ENCODE measurements at regions not wholly inside any gene's neighbourhood (a gene's known extent, or its start where the extent isn't known, plus 50 kb on each side); places are given as distances from the start of the nearest gene placed in this dataset.

DNA sequence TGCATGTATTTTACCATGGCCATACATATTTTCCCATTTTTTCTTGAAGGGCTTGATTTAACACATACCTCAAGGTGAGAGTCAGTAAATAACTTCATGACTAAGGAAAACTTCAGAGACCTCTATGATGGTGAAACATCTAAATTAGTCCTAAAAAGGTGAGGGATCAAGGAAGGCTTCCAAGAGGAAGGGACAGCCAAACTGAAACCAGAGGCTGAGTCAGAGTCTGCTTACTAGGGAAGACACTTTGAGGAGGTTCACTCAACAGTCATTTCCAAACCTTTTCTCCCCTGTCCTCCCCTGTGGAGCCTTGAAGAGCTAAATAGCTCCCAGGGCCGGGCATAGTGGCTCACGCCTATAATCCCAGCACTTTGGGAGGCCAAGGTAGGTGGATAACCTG lies 206.6 kb downstream of the SHQ1 start:
- intact Hi-C loops (cut with DNase I) = no loop called here
- H3K4me3 ChIP-seq = no peak overlapping the region
- H3K4me1 ChIP-seq = no peaks in the 10 kb centered on the region
- TF ChIP-seq POLR2A (IDR thresholded peaks at IDR 0.05) (no peak), POLR2AphosphoS5 (IDR thresholded peaks at IDR 0.05; ENCODE audit: insufficient read depth in 1 of 2, low read depth in 1 of 2) (no peak), CTCF (IDR thresholded peaks at IDR 0.05) (no peak)
- no peak for DNase-seq (ENCODE audit: extremely low spot score in 2 of 2)
- no peaks in the 10 kb centered on the region for H3K36me3 ChIP-seq
- H3K27ac ChIP-seq = no peak overlapping the region
- no peaks in the 10 kb centered on the region for H3K27me3 ChIP-seq
- no peaks in the 10 kb centered on the region for H3K9me3 ChIP-seq

DNA sequence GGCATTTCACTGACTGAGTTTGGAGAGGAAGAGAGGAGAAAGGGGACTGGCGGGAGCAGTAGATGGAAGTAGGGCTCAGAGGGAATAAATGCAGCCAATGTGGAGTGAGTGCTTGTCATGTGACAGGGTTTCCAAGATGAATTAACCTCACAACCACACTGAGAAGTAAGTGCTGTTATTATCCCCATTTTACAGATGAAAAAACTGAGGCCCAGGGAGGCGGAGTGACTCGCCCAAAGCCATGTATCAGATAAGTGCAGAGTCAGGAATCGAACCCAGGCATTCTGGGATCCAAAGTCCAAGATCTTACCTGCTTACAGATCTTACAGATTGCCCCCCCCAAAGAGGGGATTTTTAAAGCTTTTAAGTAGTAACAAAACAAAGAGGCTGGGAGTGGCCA lies 207.2 kb downstream of the SHQ1 start:
- DNase-seq (ENCODE audit: extremely low spot score in 2 of 2) = no peak
- TF ChIP-seq POLR2AphosphoS5 (IDR thresholded peaks at IDR 0.05; ENCODE audit: insufficient read depth in 1 of 2, low read depth in 1 of 2) (no peak), CTCF (IDR thresholded peaks at IDR 0.05) (no peak), POLR2A (IDR thresholded peaks at IDR 0.05) (no peak)
- Histone ChIP-seq H3K36me3 (no peaks in the 10 kb centered on the region), H3K4me3 (no peak overlapping the region), H3K4me1 (no peaks in the 10 kb centered on the region), H3K27me3 (no peaks in the 10 kb centered on the region), H3K9me3 (no peaks in the 10 kb centered on the region), H3K27ac (no peak overlapping the region)
- intact Hi-C loops (cut with DNase I) = no loop called here

- no peak for DNase-seq (ENCODE audit: extremely low spot score in 2 of 2)
- Histone ChIP-seq H3K4me1 (no peaks in the 10 kb centered on the region), H3K9me3 (no peaks in the 10 kb centered on the region), H3K4me3 (no peak overlapping the region), H3K36me3 (no peaks in the 10 kb centered on the region), H3K27me3 (no peaks in the 10 kb centered on the region), H3K27ac (no peak overlapping the region)
- TF ChIP-seq POLR2A (IDR thresholded peaks at IDR 0.05) (no peak), POLR2AphosphoS5 (IDR thresholded peaks at IDR 0.05; ENCODE audit: insufficient read depth in 1 of 2, low read depth in 1 of 2) (no peak), CTCF (IDR thresholded peaks at IDR 0.05) (no peak)
- intact Hi-C loops (cut with DNase I) = no loop called here
Observed at GRCh38 chr3:72636969-72637597, 211.2 kb downstream of the SHQ1 start.

- intact Hi-C loops (cut with DNase I) = no loop called here
- no peak for DNase-seq (ENCODE audit: extremely low spot score in 2 of 2)
- Histone ChIP-seq H3K4me3 (no peak overlapping the region), H3K27ac (no peak overlapping the region), H3K4me1 (no peaks in the 10 kb centered on the region), H3K9me3 (no peaks in the 10 kb centered on the region), H3K36me3 (no peaks in the 10 kb centered on the region), H3K27me3 (no peaks in the 10 kb centered on the region)
- no peak for TF ChIP-seq CTCF (IDR thresholded peaks at IDR 0.05)
- no peak for TF ChIP-seq POLR2A (IDR thresholded peaks at IDR 0.05)
- TF ChIP-seq POLR2AphosphoS5 (IDR thresholded peaks at IDR 0.05; ENCODE audit: insufficient read depth in 1 of 2, low read depth in 1 of 2) = no peak
Observed at GRCh38 chr3:72635551-72635950, 212.7 kb downstream of the SHQ1 start.

DNA sequence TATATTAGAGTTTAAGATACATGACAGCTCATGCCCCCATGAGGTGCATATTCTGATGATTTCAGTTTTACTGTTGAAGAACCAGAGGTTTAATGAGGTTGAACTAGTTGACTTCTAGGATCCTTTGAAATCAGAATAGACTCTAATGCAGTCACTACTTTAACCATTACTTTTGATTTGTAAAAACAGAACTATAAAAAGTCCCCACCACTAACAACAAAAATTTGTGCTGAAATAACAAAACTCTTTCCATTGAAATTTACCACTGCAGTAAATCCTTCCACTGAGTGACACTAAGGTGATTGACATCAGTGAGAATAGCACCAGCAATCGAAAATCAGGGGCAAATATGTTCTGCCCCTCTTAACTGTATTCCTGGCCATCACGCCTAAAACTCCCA lies 214.1 kb downstream of the SHQ1 start:
- no peak for DNase-seq (ENCODE audit: extremely low spot score in 2 of 2)
- Histone ChIP-seq H3K4me1 (no peaks in the 10 kb centered on the region), H3K27ac (no peak overlapping the region), H3K36me3 (no peaks in the 10 kb centered on the region), H3K9me3 (no peaks in the 10 kb centered on the region), H3K4me3 (no peak overlapping the region), H3K27me3 (no peaks in the 10 kb centered on the region)
- intact Hi-C loops (cut with DNase I) = no loop called here
- no peak for TF ChIP-seq POLR2A (IDR thresholded peaks at IDR 0.05)
- no peak for TF ChIP-seq CTCF (IDR thresholded peaks at IDR 0.05)
- no peak for TF ChIP-seq POLR2AphosphoS5 (IDR thresholded peaks at IDR 0.05; ENCODE audit: insufficient read depth in 1 of 2, low read depth in 1 of 2)

Data from vagina (tissue), 2 donors.